ENCODE measurements at regions not wholly inside any gene's neighbourhood (a gene's known extent, or its start where the extent isn't known, plus 50 kb on each side); places are given as distances from the start of the nearest gene placed in this dataset.

DNA sequence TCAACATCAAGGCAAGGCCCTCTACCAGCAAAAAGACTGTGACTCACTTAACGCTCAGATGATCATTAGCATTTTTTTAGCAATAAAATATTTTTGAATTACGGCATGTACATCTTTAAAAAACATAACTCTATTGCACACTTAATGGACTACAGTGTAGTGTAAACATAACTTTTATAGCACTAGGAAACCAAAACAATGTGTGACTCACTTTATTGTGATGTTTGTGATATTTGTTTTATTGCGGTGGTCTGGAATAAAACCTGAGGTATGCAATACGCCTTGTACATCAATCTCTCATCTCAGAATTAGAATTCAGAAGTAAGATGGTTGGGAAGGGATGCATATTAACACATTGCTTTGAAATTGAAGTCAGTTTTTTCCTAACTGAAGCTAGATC is 106.9 kb upstream of the PTCH1 start:
- 77 to 92% (median 84%) methylated on average over 4 of the region's 4 CpGs for WGBS, 5 donors
- Histone ChIP-seq H3K27ac (no peak overlapping the region), H3K4me1 (peaks cover 0 to 11% (median 4%) of the 10 kb centered on the region in 4 donors), H3K36me3 (no peaks in the 10 kb centered on the region), H3K4me3 (no peak overlapping the region), H3K9me3 (no peaks in the 10 kb centered on the region), H3K27me3 (no peaks in the 10 kb centered on the region)
- intact Hi-C loops (cut with DNase I; ENCODE audit: low total_unique reads), result no loop called here
- DNase-seq, result no peak
- TF ChIP-seq POLR2A (IDR thresholded peaks at IDR 0.05), result no peak
- TF ChIP-seq EP300 (IDR thresholded peaks at IDR 0.05), result no peak

DNA sequence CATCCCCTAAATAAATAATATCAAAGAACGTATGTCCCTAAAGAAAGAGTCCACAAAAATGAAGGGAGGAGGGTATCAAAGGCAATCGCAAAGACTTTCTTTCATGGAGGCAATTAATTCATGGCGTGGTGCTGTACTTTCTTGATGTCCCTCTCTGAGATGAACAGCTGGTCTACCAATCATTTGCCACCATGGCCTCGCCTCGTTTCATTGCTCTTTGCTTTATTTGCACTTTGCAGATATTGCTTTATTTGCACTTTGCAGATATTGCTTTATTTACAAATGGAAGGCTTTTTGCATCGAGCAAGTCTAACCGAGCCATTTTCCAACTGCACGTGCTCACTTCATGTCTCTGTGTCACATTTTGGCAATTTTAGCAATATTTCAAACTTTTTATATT is 104.0 kb upstream of the PTCH1 start:
- H3K27me3 ChIP-seq, result no peaks in the 10 kb centered on the region
- no peak for TF ChIP-seq POLR2A (IDR thresholded peaks at IDR 0.05)
- TF ChIP-seq POLR2AphosphoS5 (IDR thresholded peaks at IDR 0.05), result no peak
- no peak for TF ChIP-seq EP300 (IDR thresholded peaks at IDR 0.05)
- TF ChIP-seq, protein P1, sequence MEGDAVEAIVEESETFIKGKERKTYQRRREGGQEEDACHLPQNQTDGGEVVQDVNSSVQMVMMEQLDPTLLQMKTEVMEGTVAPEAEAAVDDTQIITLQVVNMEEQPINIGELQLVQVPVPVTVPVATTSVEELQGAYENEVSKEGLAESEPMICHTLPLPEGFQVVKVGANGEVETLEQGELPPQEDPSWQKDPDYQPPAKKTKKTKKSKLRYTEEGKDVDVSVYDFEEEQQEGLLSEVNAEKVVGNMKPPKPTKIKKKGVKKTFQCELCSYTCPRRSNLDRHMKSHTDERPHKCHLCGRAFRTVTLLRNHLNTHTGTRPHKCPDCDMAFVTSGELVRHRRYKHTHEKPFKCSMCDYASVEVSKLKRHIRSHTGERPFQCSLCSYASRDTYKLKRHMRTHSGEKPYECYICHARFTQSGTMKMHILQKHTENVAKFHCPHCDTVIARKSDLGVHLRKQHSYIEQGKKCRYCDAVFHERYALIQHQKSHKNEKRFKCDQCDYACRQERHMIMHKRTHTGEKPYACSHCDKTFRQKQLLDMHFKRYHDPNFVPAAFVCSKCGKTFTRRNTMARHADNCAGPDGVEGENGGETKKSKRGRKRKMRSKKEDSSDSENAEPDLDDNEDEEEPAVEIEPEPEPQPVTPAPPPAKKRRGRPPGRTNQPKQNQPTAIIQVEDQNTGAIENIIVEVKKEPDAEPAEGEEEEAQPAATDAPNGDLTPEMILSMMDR (IDR thresholded peaks at IDR 0.05), result no peak
- no peak for DNase-seq
- no peaks in the 10 kb centered on the region for H3K9me3 ChIP-seq
- no peak overlapping the region for H3K27ac ChIP-seq
- no peak overlapping the region for H3K4me3 ChIP-seq
- peaks cover 0 to 8% (median 3%) of the 10 kb centered on the region in 4 donors for H3K4me1 ChIP-seq
- intact Hi-C loops (cut with DNase I; ENCODE audit: low total_unique reads), result no loop called here
- H3K36me3 ChIP-seq, result no peaks in the 10 kb centered on the region
- WGBS, 5 donors, result 37 to 68% (median 56%) methylated on average over 8 of the region's 8 CpGs

DNA sequence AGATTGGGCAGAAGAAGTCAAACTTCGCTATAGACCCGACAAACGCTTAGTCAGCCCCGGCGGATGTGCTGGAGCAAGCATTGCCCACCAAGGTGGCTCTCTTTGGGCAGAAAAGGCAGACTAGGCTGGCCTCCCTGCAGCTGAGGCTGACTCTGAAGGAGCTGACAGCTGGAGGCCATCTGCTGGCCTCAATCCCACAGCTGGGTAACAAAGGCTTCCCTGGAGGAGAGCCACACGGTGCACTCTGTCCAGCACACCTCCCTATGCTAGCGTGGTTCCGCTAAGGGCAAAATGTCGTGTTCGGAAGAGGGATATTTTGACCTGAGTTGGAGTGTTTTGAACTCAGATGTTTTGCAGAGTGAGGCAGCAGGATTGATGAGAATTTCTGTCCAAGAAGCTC is 103.5 kb upstream of the PTCH1 start:
- Histone ChIP-seq H3K36me3 (no peaks in the 10 kb centered on the region), H3K27ac (no peak overlapping the region), H3K4me3 (no peak overlapping the region), H3K9me3 (no peaks in the 10 kb centered on the region), H3K27me3 (no peaks in the 10 kb centered on the region), H3K4me1 (peaks cover 0 to 8% (median 3%) of the 10 kb centered on the region in 4 donors)
- TF ChIP-seq POLR2A (IDR thresholded peaks at IDR 0.05) (no peak), POLR2AphosphoS5 (IDR thresholded peaks at IDR 0.05) (no peak)
- DNase-seq, result no peak
- 85 to 90% (median 89%) methylated on average over 7 to 10 of the region's 10 CpGs for WGBS, 5 donors
- intact Hi-C loops (cut with DNase I; ENCODE audit: low total_unique reads), result no loop called here

GRCh38 chr9:95615246-95615645 is 98.5 kb upstream of the PTCH1 start:
- Histone ChIP-seq H3K9me3 (peaks cover 0 to 8% (median 3%) of the 10 kb centered on the region in 4 donors), H3K4me1 (peaks cover 0 to 4% (median 0%) of the 10 kb centered on the region in 4 donors), H3K36me3 (no peaks in the 10 kb centered on the region), H3K27ac (no peak overlapping the region), H3K4me3 (no peak overlapping the region), H3K27me3 (no peaks in the 10 kb centered on the region)
- TF ChIP-seq, protein P1 (IDR thresholded peaks at IDR 0.05), result no peak
- TF ChIP-seq EP300 (IDR thresholded peaks at IDR 0.05) (no peak), POLR2AphosphoS5 (IDR thresholded peaks at IDR 0.05) (no peak), POLR2A (IDR thresholded peaks at IDR 0.05) (no peak)
- WGBS, 5 donors, result 76 to 92% (median 84%) methylated on average over 8 of the region's 8 CpGs
- intact Hi-C loops (cut with DNase I; ENCODE audit: low total_unique reads), result no loop called here
- DNase-seq, result no peak

DNA sequence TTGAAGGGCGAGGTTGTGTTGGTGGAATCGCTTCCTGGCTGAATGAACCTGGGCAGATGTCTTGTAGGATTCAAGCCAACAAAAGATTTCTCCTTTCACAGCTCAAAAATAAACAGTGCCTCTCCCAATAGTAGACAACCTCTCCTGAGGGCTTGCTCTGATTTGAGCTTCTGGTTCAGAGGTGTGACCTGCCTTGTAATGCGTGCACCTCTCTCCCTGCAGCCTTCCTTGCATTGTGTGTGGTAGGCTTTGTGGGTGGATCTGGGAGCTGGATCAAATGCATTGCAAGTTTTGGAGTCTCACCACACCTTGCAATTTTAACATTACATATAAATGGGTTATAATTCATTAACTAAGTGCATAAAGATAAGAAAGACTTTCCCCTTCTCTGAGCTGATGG is 96.9 kb upstream of the PTCH1 start:
- WGBS, 5 donors, result 93 to 98% (median 95%) methylated on average over 3 of the region's 3 CpGs
- no peaks in the 10 kb centered on the region for H3K4me1 ChIP-seq
- DNase-seq, result no peak

More for the DNA sequence above, 96.9 kb upstream of the PTCH1 start:
- TF ChIP-seq, protein P1 (IDR thresholded peaks at IDR 0.05), result no peak
- TF ChIP-seq EP300 (IDR thresholded peaks at IDR 0.05), result no peak
- TF ChIP-seq POLR2AphosphoS5 (IDR thresholded peaks at IDR 0.05), result no peak
- TF ChIP-seq POLR2A (IDR thresholded peaks at IDR 0.05), result no peak
- no peak overlapping the region for H3K27ac ChIP-seq
- no peaks in the 10 kb centered on the region for H3K36me3 ChIP-seq
- no peak overlapping the region for H3K4me3 ChIP-seq
- intact Hi-C loops (cut with DNase I; ENCODE audit: low total_unique reads), result no loop called here
- H3K27me3 ChIP-seq, result no peaks in the 10 kb centered on the region
- peaks cover 0 to 8% (median 3%) of the 10 kb centered on the region in 4 donors for H3K9me3 ChIP-seq
